Common myeloid progenitor, CD34-positive (primary cell): ENCODE measurements at regions not wholly inside any gene's neighbourhood (a gene's known extent, or its start where the extent isn't known, plus 50 kb on each side); places are given as distances from the start of the nearest gene placed in this dataset.

Experiments
- CTCF ChIA-PET: fragments of 350-600 bp; sonication (Branson Sonifier 250); formaldehyde crosslinking; loops from one replicate; lab custom pipeline; 2021; ENCODE audit warnings: antibody characterized with exemption; lab: Charles Lee
- POLR2A ChIA-PET: fragments of 350-600 bp; sonication (Branson Sonifier 250); formaldehyde crosslinking; loops from one replicate; lab custom pipeline; 2021; ENCODE audit warnings: antibody characterized with exemption; lab: Charles Lee
- DNase-seq, 3 donors: peaks; one replicate each; pipeline versions ENCODE4 v3.0.0 to v3.0.0-alpha.2; 2013
- H3K27ac ChIP-seq, 2 experiments: 1 replicate in 1 of 2; 2 replicates in 1 of 2; pipeline ENCODE4 v1.7.0; 2013; ENCODE audit warnings: inconsistent platforms in 2 of 2, low read length in 2 of 2, mild to moderate bottlenecking in 2 of 2, low read depth in 1 of 2, moderate library complexity in 1 of 2; ENCODE audit not compliant: severe bottlenecking in 2 of 2, insufficient read depth in 1 of 2, poor library complexity in 1 of 2
- H3K27me3 ChIP-seq, 5 experiments: replicated peaks in 2 of 5; 1 replicate in 3 of 5; 2 replicates in 2 of 5; pipeline versions ENCODE4 v1.6.1 to v1.7.0; 2013; ENCODE audit warnings: low read length in 4 of 5, mild to moderate bottlenecking in 2 of 5, moderate library complexity in 2 of 5, inconsistent platforms in 1 of 5; ENCODE audit not compliant: insufficient read depth in 5 of 5, control insufficient read depth in 4 of 5
- H3K36me3 ChIP-seq, 4 experiments: 1 replicate in 2 of 4; 2 replicates in 2 of 4; pipeline versions ENCODE4 v1.6.1 to v1.7.0; 2013; ENCODE audit warnings: low read length in 3 of 4, control low read depth in 1 of 4, mild to moderate bottlenecking in 1 of 4; ENCODE audit not compliant: control insufficient read depth in 4 of 4, insufficient read depth in 4 of 4
- H3K4me1 ChIP-seq, 4 experiments: 1 replicate in 3 of 4; 2 replicates in 1 of 4; pipeline versions ENCODE4 v1.6.1 to v1.7.1; 2013; ENCODE audit warnings: low read length in 3 of 4, mild to moderate bottlenecking in 3 of 4, control low read depth in 1 of 4, inconsistent platforms in 1 of 4, moderate library complexity in 1 of 4; ENCODE audit not compliant: control insufficient read depth in 4 of 4, insufficient read depth in 4 of 4; ENCODE audit errors: control extremely low read depth in 1 of 4
- H3K4me3 ChIP-seq, 7 experiments: 1 replicate in 4 of 7; 2 replicates in 3 of 7; pipeline versions ENCODE4 v1.5.1 to v1.7.0; 2013; ENCODE audit warnings: mild to moderate bottlenecking in 7 of 7, low read length in 6 of 7, moderate library complexity in 6 of 7, inconsistent platforms in 2 of 7, low read depth in 2 of 7, control low read depth in 1 of 7; ENCODE audit not compliant: insufficient read depth in 4 of 7, control insufficient read depth in 1 of 7; ENCODE audit errors: extremely low read depth in 1 of 7
- H3K9me3 ChIP-seq, 5 experiments: 1 replicate in 4 of 5; 2 replicates in 1 of 5; pipeline versions ENCODE4 v1.6.1 to v1.7.1; 2013; ENCODE audit warnings: low read length in 4 of 5, mild to moderate bottlenecking in 2 of 5, inconsistent platforms in 1 of 5, low read depth in 1 of 5, moderate library complexity in 1 of 5; ENCODE audit not compliant: control insufficient read depth in 4 of 5, insufficient read depth in 2 of 5; ENCODE audit errors: control extremely low read depth in 1 of 5
- WGBS: methylation state at CpG from one replicate; pipeline ENCODE4 v1.1.5; 2013; ENCODE audit not compliant: insufficient coverage; 5-methylcytosine and 5-hydroxymethylcytosine counted together

DNA sequence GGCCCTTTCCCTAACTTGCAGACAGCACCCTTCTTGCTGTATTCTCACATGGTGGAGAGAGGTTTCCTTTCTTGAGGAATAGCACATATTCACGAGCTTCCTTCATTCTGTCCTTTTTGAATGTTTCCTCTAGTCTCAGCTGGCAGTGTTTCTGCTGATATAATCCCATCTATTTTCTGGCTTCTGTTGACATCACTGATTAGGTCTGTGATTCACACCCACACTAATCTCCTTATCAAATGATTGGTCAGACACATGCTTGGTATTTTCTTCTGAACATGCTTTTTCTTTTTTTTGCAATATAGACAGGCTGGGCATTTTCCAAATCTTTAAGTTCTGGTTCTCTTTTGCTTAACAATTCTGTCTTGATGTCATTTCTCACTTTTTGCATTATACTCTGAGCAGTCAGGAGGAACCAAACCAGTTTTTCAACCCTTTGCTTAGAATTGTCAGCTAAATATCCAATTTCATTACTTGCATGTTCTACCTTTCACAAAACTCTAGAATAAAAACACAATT is 65.4 kb downstream of the OXSM start:
- Histone ChIP-seq H3K9me3 (peaks cover 0 to 4% (median under 1%) of the 10 kb centered on the region in 5 experiments), H3K27me3 (no peaks in the 10 kb centered on the region), H3K4me3 (no peak overlapping the region), H3K36me3 (no peaks in the 10 kb centered on the region), H3K27ac (no peak overlapping the region), H3K4me1 (no peaks in the 10 kb centered on the region)
- no peak for DNase-seq
- ChIA-PET POLR2A (no interaction called here), CTCF (interaction anchor here (0.6 to 6.7 kb wide), 4 partner anchors 10 to 946 kb away, joined by 3 to 76 read pairs (median 10); no protein-coding TSS in a partner anchor)
- 100% methylated on average over 1 of the region's 1 CpG for WGBS

DNA sequence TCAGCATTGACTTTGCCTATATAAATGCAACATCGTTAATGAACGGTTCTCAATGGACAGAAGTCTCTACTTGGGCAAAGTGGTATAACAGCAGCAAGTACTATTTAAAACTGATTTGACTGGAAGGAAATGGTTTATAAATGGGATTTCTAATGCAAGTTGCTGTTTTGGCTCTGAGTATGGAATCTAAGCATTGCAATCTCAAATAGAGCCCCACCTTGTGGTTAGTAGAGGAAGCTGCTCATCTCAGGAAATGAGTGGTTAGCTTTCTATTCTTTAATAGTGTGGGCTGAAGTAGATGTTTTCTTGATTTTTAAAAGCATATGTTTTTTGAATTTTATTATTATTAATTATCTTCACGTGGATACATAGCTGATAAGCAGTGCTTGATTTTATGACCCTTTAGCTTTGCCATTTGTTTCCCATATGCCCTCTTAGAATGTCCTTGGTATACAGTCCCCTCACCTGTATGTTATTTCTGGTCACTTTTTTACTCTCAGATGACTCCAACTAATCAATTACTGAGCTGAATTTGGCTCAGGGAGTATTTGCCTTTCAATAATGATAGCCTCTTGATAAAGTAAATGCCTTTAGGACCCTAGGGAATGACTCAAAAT is 67.1 kb downstream of the OXSM start:
- Histone ChIP-seq H3K4me3 (no peak overlapping the region), H3K4me1 (no peaks in the 10 kb centered on the region), H3K9me3 (peaks cover 0 to 7% (median 2%) of the 10 kb centered on the region in 5 experiments), H3K27ac (no peak overlapping the region), H3K36me3 (no peaks in the 10 kb centered on the region), H3K27me3 (no peaks in the 10 kb centered on the region)
- DNase-seq = peak; percentile 45 to 69 (median 68)
- ChIA-PET CTCF (interaction anchor here (0.7 to 6.7 kb wide), 13 partner anchors 10 to 272 kb away, joined by 3 to 76 read pairs (median 3); no protein-coding TSS in a partner anchor), POLR2A (no interaction called here)
- 82% methylated on average over 2 of the region's 3 CpGs for WGBS

DNA sequence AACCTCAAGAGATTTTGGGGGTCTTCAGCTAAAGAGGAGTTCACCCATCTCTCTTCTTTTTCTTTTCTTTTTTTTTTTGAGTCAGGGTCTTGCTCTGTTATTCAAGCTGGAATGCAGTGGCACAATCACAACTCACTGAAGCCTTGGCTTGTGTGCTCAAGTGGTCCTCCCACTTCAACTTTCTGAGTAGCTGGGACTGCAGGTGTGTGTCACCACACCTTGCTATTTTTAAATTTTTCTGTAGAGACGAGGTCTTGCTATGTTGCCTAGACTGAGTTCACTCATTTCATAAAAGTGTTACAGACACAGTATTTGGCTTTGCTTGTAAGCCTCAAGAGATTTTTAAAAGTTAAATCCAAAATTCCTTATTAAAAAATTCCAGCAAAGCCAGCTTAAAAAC is 71.7 kb downstream of the OXSM start:
- Histone ChIP-seq H3K36me3 (no peaks in the 10 kb centered on the region), H3K4me1 (no peaks in the 10 kb centered on the region), H3K9me3 (peaks cover 0 to 7% (median 2%) of the 10 kb centered on the region in 5 experiments), H3K27me3 (no peaks in the 10 kb centered on the region), H3K4me3 (no peak overlapping the region), H3K27ac (no peak overlapping the region)
- WGBS = 100% methylated on average over 1 of the region's 1 CpG
- CTCF ChIA-PET = interaction anchor here (1.1 kb wide), 1 partner anchor 214 kb away, joined by 3 read pairs; no protein-coding TSS in a partner anchor
- POLR2A ChIA-PET = no interaction called here
- no peak for DNase-seq

DNA sequence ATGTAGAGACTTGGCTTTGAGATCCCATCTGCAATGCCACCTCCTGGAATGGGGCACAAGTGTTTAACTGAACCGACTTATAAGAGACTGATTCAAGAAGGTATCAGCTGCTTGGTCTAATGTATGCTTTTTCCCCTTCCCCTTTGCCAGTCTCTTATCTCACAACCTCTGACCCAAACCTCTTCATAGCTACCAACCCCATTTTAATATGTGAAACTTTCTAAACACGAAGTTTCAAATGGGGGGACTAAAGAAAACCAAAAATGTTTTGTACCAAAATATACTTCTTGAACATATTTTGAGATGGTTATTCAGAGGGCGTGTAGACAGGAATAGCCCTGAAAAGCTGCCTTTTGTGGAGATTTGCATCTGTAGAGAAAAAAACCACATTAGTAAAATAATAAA is 73.1 kb downstream of the OXSM start:
- POLR2A ChIA-PET = no interaction called here
- H3K36me3 ChIP-seq = no peaks in the 10 kb centered on the region
- WGBS = no CpG with 5 or more reads among the region's 3 CpGs

DNA sequence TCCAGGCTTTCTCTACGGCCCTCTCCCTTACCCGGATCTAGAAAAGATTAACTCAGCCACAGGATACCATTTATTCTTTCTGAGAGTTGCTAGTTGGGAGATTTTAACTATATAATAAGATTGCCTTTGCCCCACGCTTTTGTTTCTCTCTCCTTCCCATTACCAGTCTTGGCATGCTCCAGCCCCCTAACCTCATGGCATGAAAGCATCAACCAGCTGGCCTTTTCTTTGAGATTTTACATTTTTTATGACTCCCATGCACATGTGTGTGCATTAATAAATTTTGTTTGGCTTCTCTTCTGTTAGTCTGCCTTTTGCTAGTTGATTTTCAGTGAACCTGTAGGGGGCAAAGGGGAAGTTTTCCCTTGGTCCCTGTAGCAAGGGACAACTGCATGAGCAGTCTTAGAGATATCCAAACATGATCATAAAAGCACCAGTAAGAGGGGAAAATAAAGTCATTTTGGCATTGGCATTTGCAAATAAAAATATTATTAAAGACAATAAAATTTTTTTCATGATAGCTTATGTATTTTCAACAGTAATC is 73.6 kb downstream of the OXSM start:
- no CpG with 5 or more reads among the region's 3 CpGs for WGBS
- H3K27me3 ChIP-seq = no peaks in the 10 kb centered on the region
- H3K4me3 ChIP-seq = no peak overlapping the region
- DNase-seq = peak in 2 of 3 donors; percentile 8 to 16
- H3K9me3 ChIP-seq = peaks cover 0 to 7% (median 2%) of the 10 kb centered on the region in 5 experiments
- no peak overlapping the region for H3K27ac ChIP-seq
- ChIA-PET POLR2A (no interaction called here), CTCF (no interaction called here)
- H3K36me3 ChIP-seq = no peaks in the 10 kb centered on the region
- no peaks in the 10 kb centered on the region for H3K4me1 ChIP-seq

More for the DNA sequence above, 73.1 kb downstream of the OXSM start:
- peaks cover 0 to 7% (median 2%) of the 10 kb centered on the region in 5 experiments for H3K9me3 ChIP-seq
- H3K4me1 ChIP-seq = no peaks in the 10 kb centered on the region
- CTCF ChIA-PET = no interaction called here
- no peak overlapping the region for H3K27ac ChIP-seq
- H3K27me3 ChIP-seq = no peaks in the 10 kb centered on the region
- H3K4me3 ChIP-seq = no peak overlapping the region
- no peak for DNase-seq

DNA sequence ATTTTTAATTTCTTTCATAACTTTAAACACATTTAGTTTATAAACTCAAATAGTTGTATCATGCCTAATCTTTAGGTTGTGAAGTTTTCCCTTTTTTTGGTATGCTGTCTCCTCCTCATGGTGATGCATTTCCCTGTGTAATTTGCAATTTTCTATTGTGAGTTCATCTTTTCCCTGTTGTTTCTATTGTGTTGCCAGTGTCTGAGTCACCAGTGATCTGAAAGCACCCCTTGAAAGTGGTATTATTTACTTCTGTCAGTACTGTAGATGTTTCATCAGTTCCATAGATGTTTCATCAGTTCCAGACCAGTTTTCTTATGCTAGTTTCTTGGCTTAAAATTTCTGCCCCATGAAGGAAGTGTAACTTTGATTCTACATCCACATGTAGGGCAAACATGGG is 80.6 kb downstream of the OXSM start:
- Histone ChIP-seq H3K9me3 (peaks cover 0 to 3% (median 0%) of the 10 kb centered on the region in 5 experiments), H3K27me3 (no peaks in the 10 kb centered on the region), H3K27ac (no peak overlapping the region), H3K4me3 (no peak overlapping the region), H3K4me1 (no peaks in the 10 kb centered on the region), H3K36me3 (no peaks in the 10 kb centered on the region)
- DNase-seq = no peak
- CTCF ChIA-PET = no interaction called here
- POLR2A ChIA-PET = no interaction called here

DNA sequence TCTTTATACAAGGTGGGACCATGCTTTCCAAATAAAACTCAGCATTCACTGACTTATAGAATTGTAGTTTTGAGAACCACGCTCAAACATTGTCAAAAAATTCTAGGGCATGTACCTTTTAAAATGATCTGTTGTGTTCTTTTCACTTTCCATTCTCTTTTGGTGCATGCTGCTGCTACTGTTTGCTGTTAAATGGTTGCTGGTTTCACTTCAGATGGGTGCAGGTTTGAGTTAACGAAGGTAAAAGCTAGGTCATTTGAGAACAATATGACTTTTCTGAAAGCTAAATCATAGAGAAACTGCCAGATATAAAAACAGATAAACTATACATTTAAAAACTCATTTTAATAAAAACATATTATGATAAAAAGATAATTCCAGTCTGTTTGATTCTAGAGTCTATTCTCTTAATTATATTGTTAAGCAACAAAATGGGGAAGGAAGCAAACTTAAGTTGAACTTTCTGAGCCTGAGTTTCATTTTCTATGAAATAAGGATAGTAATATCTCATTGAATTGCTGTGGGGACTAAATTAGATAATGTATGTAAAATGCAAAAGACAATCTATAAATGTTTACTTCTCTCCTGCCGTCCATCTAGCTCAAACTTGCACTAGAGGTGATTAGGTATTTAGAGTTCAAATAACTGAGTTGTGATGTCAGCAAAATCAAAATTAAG is 82.4 kb downstream of the OXSM start:
- Histone ChIP-seq H3K27ac (no peak overlapping the region), H3K27me3 (no peaks in the 10 kb centered on the region), H3K36me3 (no peaks in the 10 kb centered on the region), H3K9me3 (peaks cover 0 to 3% (median 0%) of the 10 kb centered on the region in 5 experiments), H3K4me1 (no peaks in the 10 kb centered on the region), H3K4me3 (no peak overlapping the region)
- DNase-seq = no peak
- WGBS = 100% methylated on average over 1 of the region's 3 CpGs
- ChIA-PET POLR2A (no interaction called here), CTCF (no interaction called here)
